PC-3 (cell line): ENCODE measurements at regions not wholly inside any gene's neighbourhood (a gene's known extent, or its start where the extent isn't known, plus 50 kb on each side); places are given as distances from the start of the nearest gene placed in this dataset.

ENCODE experiments used
- ATAC-seq: fragments of 200-7000 bp; cut with Tn5 transposase; 2 replicates; pipeline ENCODE4 v1.9.1; 2020; ENCODE audit warnings: mild to moderate bottlenecking, moderate library complexity
- BruUV-seq: library from RNA; stranded (reverse); fragments of 400-500 nt; replicated peaks from 2 replicates; lab custom pipeline; 2021; lab: Mats Ljungman, UMichigan
- CTCF ChIA-PET: fragments of 300-600 bp; sonication (Branson Sonifier 250); formaldehyde crosslinking; loops from one replicate; lab custom pipeline; 2022; ENCODE audit warnings: antibody characterized with exemption; lab: Charles Lee
- POLR2A ChIA-PET: fragments of 300-600 bp; sonication (Branson Sonifier 250); formaldehyde crosslinking; loops from one replicate; lab custom pipeline; 2022; ENCODE audit warnings: antibody characterized with exemption; ENCODE audit not compliant: unreplicated experiment; lab: Charles Lee
- DNase-seq: peaks from one replicate; pipeline ENCODE4 v3.0.0-alpha.2; 2015
- H2AFZ ChIP-seq: fragments of 300-600 bp; sonication (generic); 2 replicates; pipeline ENCODE4 v1.6.0; 2016; ENCODE audit warnings: antibody characterized with exemption, low read length
- H3F3A ChIP-seq: fragments of 300-600 bp; sonication (generic); one replicate; pipeline ENCODE4 v1.6.0; 2017; ENCODE audit warnings: antibody characterized with exemption, low read length, control low read depth, mild to moderate bottlenecking; ENCODE audit not compliant: unreplicated experiment
- H3K27ac ChIP-seq: fragments of 300-600 bp; sonication (generic); 2 replicates; pipeline ENCODE4 v1.5.1; 2016; ENCODE audit warnings: mild to moderate bottlenecking, low read length
- H3K27me3 ChIP-seq: fragments of 300-600 bp; sonication (generic); 2 replicates; pipeline ENCODE4 v1.6.1; 2016; ENCODE audit warnings: low read length, mixed read lengths
- H3K36me3 ChIP-seq: fragments of 300-600 bp; sonication (generic); 2 replicates; pipeline ENCODE4 v1.6.1; 2016; ENCODE audit warnings: low read depth, mixed run types, low read length, mixed read lengths
- H3K4me1 ChIP-seq: fragments of 300-600 bp; sonication (generic); 2 replicates; pipeline ENCODE4 v1.5.1; 2016; ENCODE audit warnings: low read length; ENCODE audit not compliant: insufficient read depth
- H3K4me2 ChIP-seq: fragments of 300-600 bp; sonication (generic); 2 replicates; pipeline ENCODE4 v1.6.0; 2016; ENCODE audit warnings: low read length
- H3K4me3 ChIP-seq: fragments of 300-600 bp; sonication (generic); 2 replicates; pipeline ENCODE4 v1.5.1; 2016; ENCODE audit warnings: mild to moderate bottlenecking, low read length, mixed read lengths
- H3K79me2 ChIP-seq: fragments of 300-600 bp; sonication (generic); 2 replicates; pipeline ENCODE4 v1.6.1; 2017; ENCODE audit warnings: low read length, mixed read lengths
- H3K9ac ChIP-seq: fragments of 300-600 bp; sonication (generic); 2 replicates; pipeline ENCODE4 v1.6.0; 2016; ENCODE audit warnings: mild to moderate bottlenecking, low read length
- H3K9me2 ChIP-seq: fragments of 300-600 bp; sonication (generic); replicated peaks from 2 replicates; pipeline ENCODE4 v1.6.1; 2016; ENCODE audit warnings: mixed run types, low read length, mixed read lengths
- H3K9me3 ChIP-seq: fragments of 300-600 bp; sonication (generic); 2 replicates; pipeline ENCODE4 v1.6.1; 2016; ENCODE audit warnings: low read length, mixed read lengths
- H4K20me1 ChIP-seq: fragments of 300-600 bp; sonication (generic); 2 replicates; pipeline ENCODE4 v1.6.1; 2016; ENCODE audit warnings: low read length, mixed read lengths
- EZH2 ChIP-seq: fragments of 300-600 bp; sonication (generic); IDR thresholded peaks from one replicate; pipeline ENCODE4 v1.6.1; 2017; ENCODE audit warnings: antibody characterized with exemption, mild to moderate bottlenecking, low read length; ENCODE audit not compliant: unreplicated experiment
- EZH2phosphoT487 ChIP-seq: fragments of 300-600 bp; sonication (generic); IDR thresholded peaks from 2 replicates; pipeline ENCODE4 v1.6.1; 2018; ENCODE audit warnings: mild to moderate bottlenecking, antibody characterized with exemption, low read length, borderline replicate concordance
- intact Hi-C: fragments of 100-400 bp; cut with micrococcal nuclease; formaldehyde crosslinking; loops from 2 replicates; pipeline ENCODE4 v1.9.0; 2023
- TF ChIP-seq, protein P1 (sequence below): fragments of 300-600 bp; sonication (generic); conservative IDR thresholded peaks from 2 replicates; pipeline ENCODE4 v1.5.1; 2017; ENCODE audit warnings: antibody characterized with exemption, low read depth, mild to moderate bottlenecking, low read length

DNA sequence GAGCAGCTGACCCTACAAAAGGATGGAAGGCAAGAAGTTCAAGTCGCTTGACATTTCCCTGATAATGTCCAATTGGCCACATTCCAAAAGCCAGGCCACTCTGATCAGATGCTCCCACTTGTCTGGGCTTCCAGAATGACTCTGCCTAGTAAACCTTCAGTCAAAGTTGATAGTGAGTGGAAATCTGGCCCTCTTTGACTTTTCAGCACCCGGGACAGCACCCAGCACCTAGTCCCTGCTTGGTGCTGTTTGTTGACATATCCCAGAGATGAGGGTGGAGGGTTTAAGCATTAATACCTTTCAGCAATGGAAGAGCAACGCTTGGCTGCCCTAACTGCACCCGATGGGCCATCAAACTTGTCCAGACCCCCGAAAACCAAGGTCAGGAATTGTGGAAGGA lies 131.3 kb downstream of the AIPL1 start:
- ATAC-seq (no peak), DNase-seq (peak; percentile 58)
- H3F3A ChIP-seq: no peaks in the 10 kb centered on the region
- no peak overlapping the region for H3K4me2 ChIP-seq
- H3K9ac ChIP-seq: no peak overlapping the region
- TF ChIP-seq EZH2 (no peak), EZH2phosphoT487 (no peak)
- TF ChIP-seq, protein P1, sequence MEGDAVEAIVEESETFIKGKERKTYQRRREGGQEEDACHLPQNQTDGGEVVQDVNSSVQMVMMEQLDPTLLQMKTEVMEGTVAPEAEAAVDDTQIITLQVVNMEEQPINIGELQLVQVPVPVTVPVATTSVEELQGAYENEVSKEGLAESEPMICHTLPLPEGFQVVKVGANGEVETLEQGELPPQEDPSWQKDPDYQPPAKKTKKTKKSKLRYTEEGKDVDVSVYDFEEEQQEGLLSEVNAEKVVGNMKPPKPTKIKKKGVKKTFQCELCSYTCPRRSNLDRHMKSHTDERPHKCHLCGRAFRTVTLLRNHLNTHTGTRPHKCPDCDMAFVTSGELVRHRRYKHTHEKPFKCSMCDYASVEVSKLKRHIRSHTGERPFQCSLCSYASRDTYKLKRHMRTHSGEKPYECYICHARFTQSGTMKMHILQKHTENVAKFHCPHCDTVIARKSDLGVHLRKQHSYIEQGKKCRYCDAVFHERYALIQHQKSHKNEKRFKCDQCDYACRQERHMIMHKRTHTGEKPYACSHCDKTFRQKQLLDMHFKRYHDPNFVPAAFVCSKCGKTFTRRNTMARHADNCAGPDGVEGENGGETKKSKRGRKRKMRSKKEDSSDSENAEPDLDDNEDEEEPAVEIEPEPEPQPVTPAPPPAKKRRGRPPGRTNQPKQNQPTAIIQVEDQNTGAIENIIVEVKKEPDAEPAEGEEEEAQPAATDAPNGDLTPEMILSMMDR: no peak
- H3K9me2 ChIP-seq: no peaks in the 10 kb centered on the region
- 0 out of 2 replicates have a peak, but pooled peaks cover 21% of the 10 kb centered on the region for H3K27me3 ChIP-seq
- intact Hi-C loops: no loop called here
- no peaks in the 10 kb centered on the region for H3K4me1 ChIP-seq
- no peak overlapping the region for H3K27ac ChIP-seq
- ChIA-PET POLR2A (no interaction called here), CTCF (no interaction called here)
- H3K9me3 ChIP-seq: no peaks in the 10 kb centered on the region
- no TSS peak for BruUV-seq
- no peaks in the 10 kb centered on the region for H3K79me2 ChIP-seq
- H4K20me1 ChIP-seq: no peaks in the 10 kb centered on the region
- no peaks in the 10 kb centered on the region for H3K36me3 ChIP-seq
- no peak overlapping the region for H2AFZ ChIP-seq
- H3K4me3 ChIP-seq: no peak overlapping the region

DNA sequence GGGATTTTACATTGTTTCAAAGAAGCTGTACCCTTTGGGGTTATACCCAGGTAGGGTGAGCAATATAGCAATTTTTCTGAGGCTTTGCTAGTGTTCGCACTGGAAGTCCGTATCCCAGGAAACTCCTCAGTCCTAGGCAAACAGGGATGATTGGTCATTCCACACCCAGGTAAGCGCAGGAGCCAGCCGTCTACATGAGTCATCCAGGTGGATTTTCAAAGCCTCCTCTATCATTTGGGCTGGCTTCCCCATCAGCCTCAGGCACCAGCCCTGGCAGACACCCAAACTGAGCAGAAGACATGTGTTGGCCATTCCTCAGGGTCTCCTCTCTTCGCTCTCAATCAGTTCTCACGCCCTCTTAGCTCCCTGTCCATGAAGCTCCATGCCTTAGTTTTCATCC lies 135.6 kb downstream of the AIPL1 start:
- ATAC-seq: no peak
- H3K9ac ChIP-seq: no peak overlapping the region
- H3K27ac ChIP-seq: no peak overlapping the region
- no peak overlapping the region for H3K4me3 ChIP-seq
- H3K4me2 ChIP-seq: no peak overlapping the region
- no peaks in the 10 kb centered on the region for H3K4me1 ChIP-seq
- intact Hi-C loops: no loop called here
- no peak overlapping the region for H2AFZ ChIP-seq
- no peaks in the 10 kb centered on the region for H3K36me3 ChIP-seq
- POLR2A ChIA-PET: no interaction called here
- 0 out of 2 replicates have a peak, but pooled peaks cover 21% of the 10 kb centered on the region for H3K27me3 ChIP-seq
- no TSS peak for BruUV-seq
- H3K9me3 ChIP-seq: no peaks in the 10 kb centered on the region
- CTCF ChIA-PET: no interaction called here
- peak; percentile 56 for DNase-seq
- no peaks in the 10 kb centered on the region for H3K9me2 ChIP-seq
- H4K20me1 ChIP-seq: no peaks in the 10 kb centered on the region
- H3K79me2 ChIP-seq: no peaks in the 10 kb centered on the region
- TF ChIP-seq EZH2phosphoT487: no peak
- TF ChIP-seq, protein P1: no peak
- TF ChIP-seq EZH2: no peak
- no peaks in the 10 kb centered on the region for H3F3A ChIP-seq

DNA sequence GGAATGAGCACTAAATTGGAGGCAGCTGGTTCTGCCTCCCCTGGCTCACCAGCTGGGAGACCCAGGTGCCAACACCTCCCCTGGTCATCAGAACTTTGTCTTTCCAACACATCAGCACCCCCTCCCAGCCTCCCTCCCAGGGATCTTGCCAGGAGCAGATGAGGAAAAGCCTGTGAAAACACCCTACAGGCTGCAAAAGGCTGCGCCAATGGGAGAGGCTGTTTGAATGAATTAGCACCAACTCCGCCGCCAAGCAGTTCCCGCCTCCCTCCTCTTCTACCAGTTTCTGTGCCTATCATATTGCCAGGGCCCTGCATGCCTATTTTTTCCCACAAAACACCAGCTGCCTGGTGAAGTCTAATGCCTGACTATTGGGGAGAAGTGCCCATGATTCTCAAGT lies 137.0 kb downstream of the AIPL1 start:
- CTCF ChIA-PET: no interaction called here
- TF ChIP-seq EZH2 (no peak), EZH2phosphoT487 (no peak)
- TF ChIP-seq, protein P1: no peak
- Histone ChIP-seq H3K4me2 (no peak overlapping the region), H4K20me1 (no peaks in the 10 kb centered on the region), H3K9me3 (no peaks in the 10 kb centered on the region), H3K9ac (no peak overlapping the region), H3K4me3 (no peak overlapping the region), H2AFZ (no peak overlapping the region), H3K27me3 (0 out of 2 replicates have a peak, but pooled peaks cover 21% of the 10 kb centered on the region), H3K4me1 (no peaks in the 10 kb centered on the region), H3K27ac (no peak overlapping the region), H3K79me2 (no peaks in the 10 kb centered on the region), H3K36me3 (no peaks in the 10 kb centered on the region), H3F3A (no peaks in the 10 kb centered on the region), H3K9me2 (no peaks in the 10 kb centered on the region)
- BruUV-seq: no TSS peak
- no peak for DNase-seq
- POLR2A ChIA-PET: no interaction called here
- intact Hi-C loops: no loop called here
- ATAC-seq: no peak
